Inflammatory macrophage treated with lipopolysaccharide for 1 hour (primary cell): ENCODE measurements at regions not wholly inside any gene's neighbourhood (a gene's known extent, or its start where the extent isn't known, plus 50 kb on each side); places are given as distances from the start of the nearest gene placed in this dataset.
"Not testable (repeated sequence)": the region's sequence is repeated elsewhere in the genome, so short reads cannot be mapped to it uniquely, and the experiment has no call there.

Experiments used
- DNase-seq, 2 donors: peaks; one replicate each; pipeline ENCODE4 v3.0.0-alpha.2; 2020 to 2022

GRCh38 chr5:15183520-15183919 is 311.9 kb upstream of the ANKH start:
- no peak for DNase-seq

GRCh38 chr5:15170173-15170572 is 298.6 kb upstream of the ANKH start:
- DNase-seq = no peak

- no peak for DNase-seq
Measured at GRCh38 chr5:15168358-15168757, 296.8 kb upstream of the ANKH start.

- DNase-seq = no peak
Measured at GRCh38 chr5:15160091-15160490, 288.5 kb upstream of the ANKH start.

- DNase-seq = no peak
Measured at GRCh38 chr5:15159606-15160005, 288.0 kb upstream of the ANKH start.

- DNase-seq = no peak
Measured at GRCh38 chr5:15142458-15142857, 270.9 kb upstream of the ANKH start.

- DNase-seq = no peak
Measured at GRCh38 chr5:15137414-15137813, 265.8 kb upstream of the ANKH start.

GRCh38 chr5:15135661-15136060 is 264.1 kb upstream of the ANKH start:
- no peak for DNase-seq

- no peak for DNase-seq
Measured at GRCh38 chr5:15133456-15133965, 261.9 kb upstream of the ANKH start.

- DNase-seq = no peak
Measured at GRCh38 chr5:15132816-15133405, 261.3 kb upstream of the ANKH start.

GRCh38 chr5:15131909-15132308 is 260.3 kb upstream of the ANKH start:
- DNase-seq = no peak

- no peak for DNase-seq
Measured at GRCh38 chr5:15124871-15125568, 253.4 kb upstream of the ANKH start.

GRCh38 chr5:15124461-15124860 is 252.9 kb upstream of the ANKH start:
- no peak for DNase-seq

- DNase-seq = no peak
Measured at GRCh38 chr5:15117688-15118087, 246.1 kb upstream of the ANKH start.

GRCh38 chr5:15116996-15117395 is 245.4 kb upstream of the ANKH start:
- DNase-seq = no peak

- DNase-seq = no peak
Measured at GRCh38 chr5:15106530-15107283, 235.1 kb upstream of the ANKH start.

- DNase-seq = peak; percentile 8 to 63
Measured at GRCh38 chr5:15105799-15106393, 234.3 kb upstream of the ANKH start.

- no peak for DNase-seq
Measured at GRCh38 chr5:15103864-15104263, 232.3 kb upstream of the ANKH start.

- no peak for DNase-seq
Measured at GRCh38 chr5:15103130-15103529, 231.6 kb upstream of the ANKH start.

GRCh38 chr5:15097552-15097951 is 226.0 kb upstream of the ANKH start:
- no peak for DNase-seq

- DNase-seq = not testable (repeated sequence)
Measured at GRCh38 chr5:15096686-15097085, 225.1 kb upstream of the ANKH start.

GRCh38 chr5:15092801-15093200 is 221.2 kb upstream of the ANKH start:
- no peak for DNase-seq

- no peak for DNase-seq
Measured at GRCh38 chr5:15085671-15086070, 214.1 kb upstream of the ANKH start.

GRCh38 chr5:15082096-15082495 is 210.5 kb upstream of the ANKH start:
- no peak for DNase-seq
